Astrocyte of the cerebellum (primary cell): ENCODE measurements at regions not wholly inside any gene's neighbourhood (a gene's known extent, or its start where the extent isn't known, plus 50 kb on each side); places are given as distances from the start of the nearest gene placed in this dataset.
A peak's percentile ranks its signal among the peaks of the same experiment; 100 is the strongest.

ENCODE experiments used
- DNase-seq: peaks from one replicate; pipeline ENCODE4 v3.0.0-alpha.2; 2011; ENCODE audit warnings: low read depth
- H3K4me3 ChIP-seq: 2 replicates; pipeline ENCODE4 v1.5.1; 2011; ENCODE audit warnings: mild to moderate bottlenecking, low read depth, low read length, moderate library complexity
- CTCF ChIP-seq: IDR thresholded peaks from 2 replicates; pipeline ENCODE4 v1.5.1; 2012; ENCODE audit warnings: low read length, low read depth, moderate library complexity, mild to moderate bottlenecking; ENCODE audit errors: missing control alignments
- in situ Hi-C: cut with HindIII; loops from 2 replicates; pipeline ENCODE4 v1.10.0; 2017; ENCODE audit warnings: low sequenced_read_pairs

- DNase-seq: no peak
- in situ Hi-C loops: no loop called here
- no peak for TF ChIP-seq CTCF
Observed at GRCh38 chr18:27400001-27400400, 214.9 kb upstream of the CHST9 start.

GRCh38 chr18:27395752-27396151, 210.6 kb upstream of the CHST9 start:
- H3K4me3 ChIP-seq: no peak overlapping the region
- no peak for DNase-seq
- no peak for TF ChIP-seq CTCF
- in situ Hi-C loops: no loop called here

More at GRCh38 chr18:27400001-27400400, 214.9 kb upstream of the CHST9 start:
- no peak overlapping the region for H3K4me3 ChIP-seq

- H3K4me3 ChIP-seq: no peak overlapping the region
- no peak for DNase-seq
- in situ Hi-C loops: no loop called here
- no peak for TF ChIP-seq CTCF
Observed at GRCh38 chr18:27394687-27395086, 209.6 kb upstream of the CHST9 start.

GRCh38 chr18:27382567-27383216, 197.6 kb upstream of the CHST9 start:
- no peak overlapping the region for H3K4me3 ChIP-seq
- in situ Hi-C loops: no loop called here
- no peak for TF ChIP-seq CTCF
- DNase-seq: no peak

GRCh38 chr18:27378431-27379095, 193.5 kb upstream of the CHST9 start:
- TF ChIP-seq CTCF: no peak
- DNase-seq: peak; percentile 78
- H3K4me3 ChIP-seq: no peak overlapping the region
- in situ Hi-C loops: no loop called here

GRCh38 chr18:27377251-27377650, 192.1 kb upstream of the CHST9 start:
- no peak for TF ChIP-seq CTCF
- peak; percentile 83 for DNase-seq
- no peak overlapping the region for H3K4me3 ChIP-seq
- in situ Hi-C loops: no loop called here
